OCI-LY3 (cell line): ENCODE measurements at regions not wholly inside any gene's neighbourhood (a gene's known extent, or its start where the extent isn't known, plus 50 kb on each side); places are given as distances from the start of the nearest gene placed in this dataset.

ENCODE experiments used
- H2AFZ ChIP-seq: fragments of 200-600, 300-600 bp; shearing (Covaris generic); 2 replicates; pipeline ENCODE4 v1.6.0; 2014; ENCODE audit warnings: antibody characterized with exemption, low read depth, low read length
- H3K27ac ChIP-seq: fragments of 200-600, 300-600 bp; sonication (generic); 2 replicates; pipeline ENCODE4 v1.5.1; 2014; ENCODE audit warnings: mild to moderate bottlenecking, low read length, moderate library complexity, mixed read lengths
- H3K27me3 ChIP-seq: fragments of 200-600, 300-600 bp; sonication (generic); 2 replicates; pipeline ENCODE4 v1.6.1; 2014; ENCODE audit warnings: low read depth, low read length, mixed read lengths
- H3K36me3 ChIP-seq: fragments of 200-600, 300-600 bp; sonication (generic); replicated peaks from 2 replicates; pipeline ENCODE3; 2014; ENCODE audit warnings: low read depth, low read length, mixed read lengths
- H3K4me1 ChIP-seq: fragments of 300-600, 200-600 bp; sonication (generic); 2 replicates; pipeline ENCODE4 v1.6.1; 2014; ENCODE audit warnings: low read length, mixed read lengths
- H3K4me2 ChIP-seq: fragments of 200-600, 300-600 bp; sonication (generic); 2 replicates; pipeline ENCODE4 v1.6.1; 2014; ENCODE audit warnings: low read length, mixed read lengths
- H3K4me3 ChIP-seq: fragments of 300-600, 200-600 bp; sonication (generic); 2 replicates; pipeline ENCODE4 v1.5.1; 2014; ENCODE audit warnings: antibody characterized with exemption, mild to moderate bottlenecking, low read length, moderate library complexity
- H3K79me2 ChIP-seq: fragments of 300-600, 200-600 bp; shearing (Covaris generic); 2 replicates; pipeline ENCODE4 v1.6.1; 2014; ENCODE audit warnings: mild to moderate bottlenecking, low read length, mixed read lengths
- H3K9ac ChIP-seq: fragments of 300-600, 200-600 bp; shearing (Covaris generic); 2 replicates; pipeline ENCODE4 v1.6.0; 2014; ENCODE audit warnings: mild to moderate bottlenecking, low read length, moderate library complexity
- H3K9me3 ChIP-seq: fragments of 200-600, 300-600 bp; shearing (Covaris generic); 2 replicates; pipeline ENCODE4 v1.6.1; 2014; ENCODE audit warnings: low read length, mixed read lengths; ENCODE audit not compliant: insufficient read depth
- H4K20me1 ChIP-seq: fragments of 200-600, 300-600 bp; sonication (generic); 2 replicates; pipeline ENCODE4 v1.6.1; 2016; ENCODE audit warnings: low read length, mixed read lengths; ENCODE audit not compliant: insufficient read depth
- EZH2phosphoT487 ChIP-seq: fragments of 200-600 bp; shearing (Covaris generic); IDR thresholded peaks from 2 replicates; pipeline ENCODE4 v1.6.1; 2018; ENCODE audit warnings: antibody characterized with exemption, mixed run types, low read depth
- TF ChIP-seq, protein P1 (sequence below): fragments of 200-600, 300-600 bp; sonication (generic); IDR thresholded peaks from 2 replicates; pipeline ENCODE4 v1.5.1; 2014; ENCODE audit warnings: antibody characterized with exemption, low read length, low read depth

- Histone ChIP-seq H3K79me2 (no peaks in the 10 kb centered on the region), H3K4me2 (no peak overlapping the region), H3K27me3 (no peaks in the 10 kb centered on the region), H3K4me3 (no peak overlapping the region), H3K36me3 (no peaks in the 10 kb centered on the region), H3K4me1 (no peaks in the 10 kb centered on the region), H3K9me3 (no peaks in the 10 kb centered on the region), H3K27ac (no peak overlapping the region), H4K20me1 (no peaks in the 10 kb centered on the region), H2AFZ (no peak overlapping the region), H3K9ac (no peak overlapping the region)
- TF ChIP-seq, protein P1, sequence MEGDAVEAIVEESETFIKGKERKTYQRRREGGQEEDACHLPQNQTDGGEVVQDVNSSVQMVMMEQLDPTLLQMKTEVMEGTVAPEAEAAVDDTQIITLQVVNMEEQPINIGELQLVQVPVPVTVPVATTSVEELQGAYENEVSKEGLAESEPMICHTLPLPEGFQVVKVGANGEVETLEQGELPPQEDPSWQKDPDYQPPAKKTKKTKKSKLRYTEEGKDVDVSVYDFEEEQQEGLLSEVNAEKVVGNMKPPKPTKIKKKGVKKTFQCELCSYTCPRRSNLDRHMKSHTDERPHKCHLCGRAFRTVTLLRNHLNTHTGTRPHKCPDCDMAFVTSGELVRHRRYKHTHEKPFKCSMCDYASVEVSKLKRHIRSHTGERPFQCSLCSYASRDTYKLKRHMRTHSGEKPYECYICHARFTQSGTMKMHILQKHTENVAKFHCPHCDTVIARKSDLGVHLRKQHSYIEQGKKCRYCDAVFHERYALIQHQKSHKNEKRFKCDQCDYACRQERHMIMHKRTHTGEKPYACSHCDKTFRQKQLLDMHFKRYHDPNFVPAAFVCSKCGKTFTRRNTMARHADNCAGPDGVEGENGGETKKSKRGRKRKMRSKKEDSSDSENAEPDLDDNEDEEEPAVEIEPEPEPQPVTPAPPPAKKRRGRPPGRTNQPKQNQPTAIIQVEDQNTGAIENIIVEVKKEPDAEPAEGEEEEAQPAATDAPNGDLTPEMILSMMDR: no peak
- TF ChIP-seq EZH2phosphoT487: no peak
Measured at GRCh38 chr5:124678468-124678867, 68.0 kb downstream of the ZNF608 start.

GRCh38 chr5:124677374-124678351, 68.8 kb downstream of the ZNF608 start:
- Histone ChIP-seq H3K9me3 (no peaks in the 10 kb centered on the region), H3K79me2 (no peaks in the 10 kb centered on the region), H3K27me3 (no peaks in the 10 kb centered on the region), H3K4me1 (no peaks in the 10 kb centered on the region), H4K20me1 (no peaks in the 10 kb centered on the region), H3K36me3 (no peaks in the 10 kb centered on the region), H2AFZ (no peak overlapping the region), H3K9ac (no peak overlapping the region), H3K27ac (no peak overlapping the region), H3K4me2 (no peak overlapping the region), H3K4me3 (no peak overlapping the region)
- TF ChIP-seq EZH2phosphoT487: no peak
- TF ChIP-seq, protein P1: no peak

DNA sequence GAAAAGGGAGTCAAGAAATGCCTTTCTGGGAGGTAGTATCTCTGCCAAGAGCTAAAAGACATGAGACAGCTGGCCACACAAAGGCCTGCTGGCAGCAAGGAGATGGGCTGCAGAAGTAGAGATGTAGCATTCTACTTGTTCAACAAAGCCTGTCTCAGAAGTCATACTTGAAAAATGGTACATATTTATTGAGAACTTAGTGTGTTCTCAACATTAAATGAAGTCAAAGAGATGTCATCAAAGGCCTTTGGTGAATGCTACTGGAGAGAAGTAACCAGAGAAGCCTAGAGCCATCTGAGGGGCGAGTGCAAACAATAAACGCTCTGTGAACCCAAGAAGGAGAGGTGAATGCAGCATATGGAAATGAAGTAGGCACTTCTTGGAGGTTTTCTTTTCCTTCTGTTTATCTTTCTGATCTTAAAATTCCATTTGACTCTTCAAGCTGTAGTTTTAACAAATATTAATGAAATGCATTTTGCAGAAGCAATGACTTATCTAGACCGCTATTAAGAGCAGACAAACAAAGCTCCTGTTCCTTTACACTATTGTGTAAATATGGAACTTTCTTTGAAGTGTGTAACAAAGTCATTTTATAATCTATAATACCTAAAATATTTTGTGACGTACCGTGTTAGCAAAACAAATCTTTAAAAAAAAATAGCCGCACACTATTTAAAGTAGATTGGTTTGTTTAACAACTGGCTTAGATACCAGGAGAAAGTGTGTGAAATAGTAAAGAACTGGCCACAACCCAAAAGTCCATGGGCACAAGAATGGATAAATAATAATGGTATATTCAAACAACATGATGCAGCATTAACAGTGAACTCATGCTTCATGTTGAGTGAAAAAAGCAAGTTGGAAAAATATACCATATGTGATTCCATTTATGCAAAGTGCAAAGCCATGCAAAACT, 70.2 kb downstream of the ZNF608 start:
- TF ChIP-seq, protein P1: no peak
- no peak for TF ChIP-seq EZH2phosphoT487
- no peaks in the 10 kb centered on the region for H3K27me3 ChIP-seq
- no peaks in the 10 kb centered on the region for H3K36me3 ChIP-seq

DNA sequence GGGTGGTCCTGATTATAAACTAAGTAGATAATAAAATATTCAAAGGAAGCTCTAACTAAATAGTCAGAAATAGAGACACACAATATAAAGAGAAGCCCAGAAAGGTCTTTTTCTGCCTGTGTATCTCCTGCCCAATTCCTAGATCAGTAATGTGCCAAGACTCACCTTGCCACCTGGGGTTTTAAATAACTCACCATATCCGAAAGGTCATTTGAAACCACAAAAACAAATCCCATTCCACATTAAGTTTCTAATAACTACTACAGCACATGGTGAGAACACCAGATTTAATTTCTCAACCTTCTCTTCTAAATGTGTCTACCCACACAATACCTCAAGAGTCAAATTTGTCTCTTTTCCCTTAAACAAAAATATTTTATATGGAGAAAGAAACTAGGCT, 75.2 kb downstream of the ZNF608 start:
- no peaks in the 10 kb centered on the region for H3K4me1 ChIP-seq
- no peaks in the 10 kb centered on the region for H3K27me3 ChIP-seq
- no peaks in the 10 kb centered on the region for H3K36me3 ChIP-seq
- TF ChIP-seq, protein P1: no peak
- TF ChIP-seq EZH2phosphoT487: no peak
- H4K20me1 ChIP-seq: no peaks in the 10 kb centered on the region
- H3K9ac ChIP-seq: no peak overlapping the region
- H2AFZ ChIP-seq: no peak overlapping the region
- H3K9me3 ChIP-seq: no peaks in the 10 kb centered on the region
- H3K27ac ChIP-seq: no peak overlapping the region
- no peaks in the 10 kb centered on the region for H3K79me2 ChIP-seq
- no peak overlapping the region for H3K4me3 ChIP-seq
- no peak overlapping the region for H3K4me2 ChIP-seq

More for the DNA sequence above, 70.2 kb downstream of the ZNF608 start:
- Histone ChIP-seq H3K4me1 (no peaks in the 10 kb centered on the region), H2AFZ (no peak overlapping the region), H4K20me1 (no peaks in the 10 kb centered on the region), H3K4me2 (no peak overlapping the region), H3K9ac (no peak overlapping the region), H3K27ac (no peak overlapping the region), H3K9me3 (no peaks in the 10 kb centered on the region), H3K4me3 (no peak overlapping the region), H3K79me2 (no peaks in the 10 kb centered on the region)
